Keratinocyte (primary cell): ENCODE measurements at regions not wholly inside any gene's neighbourhood (a gene's known extent, or its start where the extent isn't known, plus 50 kb on each side); places are given as distances from the start of the nearest gene placed in this dataset.

Source experiments
- DNase-seq: peaks from one replicate; pipeline ENCODE4 v3.0.0-alpha.2; 2011; ENCODE audit warnings: low read depth, missing footprints, low spot score
- FAIRE-seq: peaks from 2 replicates; lab custom pipeline; 2011; peaks lifted over from hg19 to GRCh38; lab: Jason Lieb, UNC
- H2AFZ ChIP-seq: 2 replicates; pipeline ENCODE4 v1.6.0; 2012; ENCODE audit warnings: low read length, control low read depth, inconsistent platforms; ENCODE audit not compliant: control insufficient read depth
- H3K27ac ChIP-seq: 2 replicates; pipeline ENCODE4 v1.5.1; 2011; ENCODE audit warnings: low read length; ENCODE audit not compliant: control insufficient read depth, insufficient read depth
- H3K27me3 ChIP-seq: 3 replicates; pipeline ENCODE4 v1.6.0; 2011; ENCODE audit warnings: low read length; ENCODE audit not compliant: control insufficient read depth, insufficient read depth; ENCODE audit errors: extremely low read depth
- H3K36me3 ChIP-seq, 2 experiments: 2 replicates in 1 of 2; 3 replicates in 1 of 2; pipeline ENCODE4 v1.5.1; 2011; ENCODE audit warnings: low read length in 2 of 2, mild to moderate bottlenecking in 1 of 2; ENCODE audit not compliant: control insufficient read depth in 2 of 2, insufficient read depth in 2 of 2; ENCODE audit errors: extremely low read depth in 1 of 2
- H3K4me1 ChIP-seq: 3 replicates; pipeline ENCODE4 v1.5.1; 2011; ENCODE audit warnings: low read length; ENCODE audit not compliant: control insufficient read depth, insufficient read depth; ENCODE audit errors: extremely low read depth
- H3K4me2 ChIP-seq: 3 replicates; pipeline ENCODE4 v1.6.0; 2011; ENCODE audit warnings: low read depth, low read length; ENCODE audit not compliant: control insufficient read depth, insufficient read depth; ENCODE audit errors: extremely low read depth
- H3K4me3 ChIP-seq, 3 experiments: fragments of 200-600 bp in 1 of 3; sonication (generic) in 1 of 3; 2 replicates in 2 of 3; 3 replicates in 1 of 3; pipeline ENCODE4 v1.5.1; 2011 to 2016; ENCODE audit warnings: low read length in 3 of 3, mild to moderate bottlenecking in 3 of 3, control low read depth in 2 of 3, inconsistent platforms in 1 of 3, low read depth in 1 of 3, mixed read lengths in 1 of 3, mixed run types in 1 of 3, moderate library complexity in 1 of 3; ENCODE audit not compliant: control insufficient read depth in 2 of 3, insufficient read depth in 2 of 3; ENCODE audit errors: extremely low read depth in 1 of 3
- H3K79me2 ChIP-seq: 2 replicates; pipeline ENCODE4 v1.6.0; 2012; ENCODE audit warnings: low read length; ENCODE audit not compliant: control insufficient read depth, insufficient read depth
- H3K9ac ChIP-seq: 3 replicates; pipeline ENCODE4 v1.6.0; 2011; ENCODE audit warnings: low read length; ENCODE audit not compliant: control insufficient read depth, insufficient read depth; ENCODE audit errors: extremely low read depth
- H3K9me1 ChIP-seq: 3 replicates; pipeline ENCODE4 v1.6.0; 2011; ENCODE audit warnings: low read length; ENCODE audit not compliant: control insufficient read depth, insufficient read depth; ENCODE audit errors: extremely low read depth
- H3K9me3 ChIP-seq: 2 replicates; pipeline ENCODE4 v1.5.1; 2012; ENCODE audit warnings: low read depth, low read length; ENCODE audit not compliant: control insufficient read depth
- H4K20me1 ChIP-seq: 3 replicates; pipeline ENCODE4 v1.6.0; 2011; ENCODE audit warnings: low read length; ENCODE audit not compliant: control insufficient read depth, insufficient read depth; ENCODE audit errors: extremely low read depth
- EZH2 ChIP-seq: IDR thresholded peaks from one replicate; pipeline ENCODE4 v1.6.1; 2012; ENCODE audit warnings: inconsistent platforms, mild to moderate bottlenecking, low read length, moderate library complexity
- dilution Hi-C: fragments of 300-500 bp; cut with MboI; formaldehyde crosslinking; loops from one replicate; pipeline ENCODE4 v1.7.0; 2020; ENCODE audit warnings: low sequenced_read_pairs; ENCODE audit not compliant: extremely low pct_ligation_motif_present
- TF ChIP-seq, protein P1 (sequence below), 3 experiments: IDR thresholded peaks in 1 of 3; conservative IDR thresholded peaks in 1 of 3; optimal IDR thresholded peaks in 1 of 3; 2 replicates in 2 of 3; 3 replicates in 1 of 3; pipeline versions ENCODE3 to v1.5.1; 2011; ENCODE audit warnings: low read length in 3 of 3, mild to moderate bottlenecking in 3 of 3, moderate library complexity in 2 of 3, control low read depth in 1 of 3, inconsistent platforms in 1 of 3; ENCODE audit not compliant: insufficient read depth in 2 of 3; ENCODE audit errors: extremely low read depth in 1 of 3

DNA sequence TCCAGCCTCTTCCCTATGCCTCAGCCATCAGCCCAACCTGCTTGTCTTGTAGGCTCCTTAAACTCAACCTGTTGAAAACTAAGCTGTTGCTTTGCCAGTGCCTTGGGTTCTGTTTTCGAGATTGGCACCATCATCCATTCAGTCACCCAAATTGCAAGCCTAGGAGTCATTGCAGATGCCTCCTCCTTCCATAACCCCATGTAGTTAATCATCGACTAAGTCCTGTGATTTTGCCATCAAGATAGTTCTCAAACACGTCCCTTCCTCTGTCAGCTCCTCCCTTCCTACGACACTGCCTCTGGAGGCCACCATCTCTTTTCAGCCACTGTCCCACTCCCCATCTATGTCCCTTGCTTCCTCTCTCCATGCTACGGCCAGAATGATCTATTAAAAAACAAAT is 168.1 kb downstream of the RAB11FIP2 start:
- no peaks in the 10 kb centered on the region for H3K36me3 ChIP-seq
- dilution Hi-C loops: no loop called here
- no peak for FAIRE-seq
- H3K4me2 ChIP-seq: no peak overlapping the region
- no peak overlapping the region for H3K9ac ChIP-seq
- H3K4me3 ChIP-seq: no peak overlapping the region
- no peak for DNase-seq
- no peak overlapping the region for H2AFZ ChIP-seq
- no peak for TF ChIP-seq EZH2
- TF ChIP-seq, protein P1, sequence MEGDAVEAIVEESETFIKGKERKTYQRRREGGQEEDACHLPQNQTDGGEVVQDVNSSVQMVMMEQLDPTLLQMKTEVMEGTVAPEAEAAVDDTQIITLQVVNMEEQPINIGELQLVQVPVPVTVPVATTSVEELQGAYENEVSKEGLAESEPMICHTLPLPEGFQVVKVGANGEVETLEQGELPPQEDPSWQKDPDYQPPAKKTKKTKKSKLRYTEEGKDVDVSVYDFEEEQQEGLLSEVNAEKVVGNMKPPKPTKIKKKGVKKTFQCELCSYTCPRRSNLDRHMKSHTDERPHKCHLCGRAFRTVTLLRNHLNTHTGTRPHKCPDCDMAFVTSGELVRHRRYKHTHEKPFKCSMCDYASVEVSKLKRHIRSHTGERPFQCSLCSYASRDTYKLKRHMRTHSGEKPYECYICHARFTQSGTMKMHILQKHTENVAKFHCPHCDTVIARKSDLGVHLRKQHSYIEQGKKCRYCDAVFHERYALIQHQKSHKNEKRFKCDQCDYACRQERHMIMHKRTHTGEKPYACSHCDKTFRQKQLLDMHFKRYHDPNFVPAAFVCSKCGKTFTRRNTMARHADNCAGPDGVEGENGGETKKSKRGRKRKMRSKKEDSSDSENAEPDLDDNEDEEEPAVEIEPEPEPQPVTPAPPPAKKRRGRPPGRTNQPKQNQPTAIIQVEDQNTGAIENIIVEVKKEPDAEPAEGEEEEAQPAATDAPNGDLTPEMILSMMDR (optimal IDR thresholded peaks at IDR 0.05 in 1 of 3, IDR thresholded peaks at IDR 0.05 in 1 of 3, conservative IDR thresholded peaks at IDR 0.05 in 1 of 3; ENCODE audit: extremely low read depth in 1 of 3, insufficient read depth in 2 of 3, low read length in 3 of 3): no peak
- no peaks in the 10 kb centered on the region for H3K9me3 ChIP-seq
- no peaks in the 10 kb centered on the region for H3K4me1 ChIP-seq
- no peaks in the 10 kb centered on the region for H3K27me3 ChIP-seq
- H3K9me1 ChIP-seq: no peaks in the 10 kb centered on the region
- no peak overlapping the region for H3K27ac ChIP-seq
- no peaks in the 10 kb centered on the region for H4K20me1 ChIP-seq
- H3K79me2 ChIP-seq: no peaks in the 10 kb centered on the region

DNA sequence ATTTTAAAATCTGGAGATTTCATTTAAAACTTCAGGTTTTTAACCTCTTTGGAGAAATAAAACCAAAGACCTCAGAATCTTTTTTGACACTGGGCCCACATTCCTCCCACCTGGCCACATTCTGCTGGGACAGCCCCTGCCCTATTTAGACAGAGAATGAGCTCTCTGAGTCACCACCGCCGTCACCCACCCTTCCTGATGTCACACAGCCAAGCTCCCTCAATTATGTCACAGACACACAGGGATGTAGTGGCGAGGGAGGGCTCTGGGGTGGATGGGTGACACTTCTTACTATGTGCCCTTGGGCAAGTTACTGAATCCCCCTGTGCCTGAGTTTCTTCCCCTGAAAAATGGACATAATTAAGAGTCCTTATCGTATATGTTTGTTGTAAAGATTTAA is 162.6 kb downstream of the RAB11FIP2 start:
- DNase-seq: no peak
- H3K9me1 ChIP-seq: no peaks in the 10 kb centered on the region
- no peaks in the 10 kb centered on the region for H3K27me3 ChIP-seq
- no peak overlapping the region for H3K4me3 ChIP-seq
- no peaks in the 10 kb centered on the region for H3K36me3 ChIP-seq
- H3K27ac ChIP-seq: no peak overlapping the region
- H4K20me1 ChIP-seq: no peaks in the 10 kb centered on the region
- H3K4me2 ChIP-seq: no peak overlapping the region
- TF ChIP-seq, protein P1 (optimal IDR thresholded peaks at IDR 0.05 in 1 of 3, IDR thresholded peaks at IDR 0.05 in 1 of 3, conservative IDR thresholded peaks at IDR 0.05 in 1 of 3; ENCODE audit: extremely low read depth in 1 of 3, insufficient read depth in 2 of 3, low read length in 3 of 3): no peak
- TF ChIP-seq EZH2: no peak
- FAIRE-seq: no peak
- no peak overlapping the region for H2AFZ ChIP-seq
- H3K79me2 ChIP-seq: no peaks in the 10 kb centered on the region
- H3K9ac ChIP-seq: no peak overlapping the region
- no peaks in the 10 kb centered on the region for H3K9me3 ChIP-seq
- dilution Hi-C loops: no loop called here
- H3K4me1 ChIP-seq: no peaks in the 10 kb centered on the region
